GM18909 (cell line): ENCODE measurements at regions not wholly inside any gene's neighbourhood (a gene's known extent, or its start where the extent isn't known, plus 50 kb on each side); places are given as distances from the start of the nearest gene placed in this dataset.

ENCODE experiments used
- ATAC-seq: cut with Tn5 transposase; IDR thresholded peaks from one replicate; pipeline ENCODE4 v1.9.1; 2021; ENCODE audit warnings: mild to moderate bottlenecking; ENCODE audit not compliant: unreplicated experiment, poor library complexity

DNA sequence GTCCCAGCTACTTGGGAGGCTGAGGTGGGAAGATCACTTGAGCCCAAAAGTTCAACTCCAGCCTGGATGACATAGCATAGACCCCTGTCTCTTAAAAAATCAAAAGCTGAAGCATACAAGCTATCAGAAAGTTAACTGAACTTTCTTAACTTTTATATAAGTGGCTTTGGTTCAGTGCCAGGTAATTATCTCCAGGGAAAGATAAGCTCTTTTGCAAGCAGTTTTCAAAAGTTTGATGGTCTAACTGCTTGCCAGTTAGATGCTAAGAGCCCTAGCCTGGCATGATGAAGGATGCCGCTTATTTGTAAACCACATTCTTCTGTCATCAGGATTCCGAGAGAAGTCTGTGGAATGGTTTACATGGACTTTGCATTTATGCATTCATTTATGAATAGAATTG, 409.1 kb downstream of the AEBP2 start:
- ATAC-seq, result no peak

DNA sequence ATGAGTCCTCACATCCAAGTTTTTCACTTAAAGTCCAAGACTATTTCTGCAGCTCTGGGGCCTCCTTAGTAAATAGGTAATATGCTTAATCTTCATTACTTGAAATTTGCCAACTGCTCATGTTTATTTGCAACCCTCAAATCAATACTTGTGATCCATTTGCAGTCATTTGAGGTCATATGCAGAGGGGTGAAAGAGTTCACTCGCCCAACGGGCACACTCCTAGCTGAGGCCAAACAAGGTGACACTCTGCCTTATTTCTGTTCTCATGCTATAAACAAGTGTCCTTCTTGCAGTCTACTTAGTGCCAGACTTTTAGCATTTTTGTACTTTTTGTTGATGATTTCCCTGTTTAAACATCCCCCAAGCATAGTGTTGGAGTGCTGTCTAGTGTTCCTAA, 409.9 kb downstream of the AEBP2 start:
- ATAC-seq, result no peak

GRCh38 chr12:19850346-19851065, 411.2 kb downstream of the AEBP2 start:
- ATAC-seq, result no peak

DNA sequence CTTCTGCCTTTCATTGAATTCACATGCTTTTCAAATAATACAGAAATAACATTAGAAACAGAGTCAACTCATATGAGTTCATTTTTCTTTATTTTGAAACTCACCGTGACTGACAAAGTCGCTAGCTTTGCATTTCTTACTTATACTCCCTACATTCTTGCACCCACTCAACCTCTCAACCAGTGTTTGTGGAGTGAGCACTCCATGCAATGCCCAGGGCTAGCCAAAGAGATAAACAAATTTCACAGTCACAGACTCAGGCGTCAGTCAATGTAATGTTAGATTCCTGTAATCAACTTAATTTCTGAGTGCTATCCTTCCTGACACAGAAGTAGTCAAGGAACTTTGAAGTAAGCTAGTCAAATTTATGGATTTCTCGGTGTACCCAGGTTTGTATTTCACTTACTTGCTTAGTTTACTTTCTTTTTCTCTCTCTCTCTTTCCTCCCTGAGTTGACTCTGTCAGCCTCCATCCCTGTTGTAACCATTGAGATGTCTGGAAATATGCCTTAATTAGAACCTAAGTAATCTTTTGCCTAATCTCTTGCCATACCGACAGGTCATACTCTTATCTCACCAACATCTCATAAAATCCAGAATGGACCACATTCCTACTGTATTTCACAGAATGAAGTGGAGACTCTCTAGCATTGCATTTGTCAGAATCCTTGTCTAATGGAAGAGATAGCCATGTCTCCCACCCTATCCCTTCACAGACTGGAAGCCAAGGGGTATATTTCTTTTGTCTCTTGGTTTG, 413.0 kb downstream of the AEBP2 start:
- ATAC-seq, result no peak

DNA sequence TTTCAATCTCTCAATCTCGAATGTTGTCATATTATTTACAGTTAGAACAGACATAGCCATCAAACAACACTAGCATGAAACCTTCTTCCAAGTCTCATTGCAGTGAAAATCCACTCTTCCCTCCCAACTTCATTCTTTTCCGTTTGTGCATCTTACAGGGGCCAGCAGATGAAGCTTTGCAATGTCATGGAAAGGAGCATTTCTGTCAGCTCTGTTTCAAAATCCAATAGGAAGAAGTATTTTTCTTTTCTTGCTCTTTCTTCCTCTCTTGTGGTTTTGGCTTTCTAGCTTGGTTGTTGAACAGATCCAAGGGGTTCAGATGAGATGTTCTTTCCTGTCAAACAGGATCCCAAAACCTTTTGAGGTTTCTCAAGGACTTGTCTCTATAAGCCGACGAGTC, 416.6 kb downstream of the AEBP2 start:
- no peak for ATAC-seq

DNA sequence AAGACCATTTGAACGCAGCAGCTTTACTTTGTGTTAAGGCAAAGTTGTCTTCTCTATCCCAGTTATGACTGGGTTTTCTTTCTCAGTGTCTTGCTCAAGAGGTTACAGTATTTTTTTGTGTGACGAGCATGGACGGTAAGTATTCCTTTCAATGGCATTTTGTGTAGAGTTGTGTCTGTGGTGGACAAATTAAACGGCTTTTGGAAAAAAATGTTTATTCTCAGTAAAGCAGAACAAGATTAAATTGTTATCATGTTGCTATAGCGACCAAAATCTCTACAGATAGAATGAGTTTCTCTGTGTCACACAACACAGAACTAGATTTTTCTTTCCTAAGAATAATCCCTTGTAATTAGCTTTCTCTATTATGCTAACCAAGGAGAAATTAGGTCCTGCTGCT, 417.1 kb downstream of the AEBP2 start:
- no peak for ATAC-seq

GRCh38 chr12:19857204-19857603, 417.9 kb downstream of the AEBP2 start:
- ATAC-seq, result no peak

GRCh38 chr12:19867151-19867550, 427.9 kb downstream of the AEBP2 start:
- ATAC-seq, result no peak

- no peak for ATAC-seq
Observed at GRCh38 chr12:19867970-19868369, 428.7 kb downstream of the AEBP2 start.

DNA sequence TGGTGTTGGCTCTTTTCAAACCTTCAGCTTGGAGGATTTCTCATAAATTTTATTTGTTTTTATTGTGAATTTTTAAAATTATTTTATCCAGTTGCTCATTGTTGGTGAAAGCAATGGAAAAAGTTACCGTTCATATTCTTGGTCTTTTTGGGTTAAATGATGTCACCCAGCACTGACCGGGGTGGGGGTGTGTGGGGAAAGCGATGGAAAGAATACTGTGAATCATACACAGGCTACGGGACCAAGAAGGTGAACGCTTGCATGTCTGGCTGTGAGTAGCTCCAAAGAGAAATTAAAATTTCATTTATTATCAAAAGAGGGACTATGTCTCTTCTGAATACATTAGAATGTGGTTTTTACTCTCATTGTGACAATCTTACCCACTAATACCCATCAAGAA, 430.1 kb downstream of the AEBP2 start:
- ATAC-seq, result no peak

GRCh38 chr12:19872621-19873540, 433.6 kb downstream of the AEBP2 start:
- no peak for ATAC-seq

- ATAC-seq, result no peak
Observed at GRCh38 chr12:19880076-19880475, 440.8 kb downstream of the AEBP2 start.

DNA sequence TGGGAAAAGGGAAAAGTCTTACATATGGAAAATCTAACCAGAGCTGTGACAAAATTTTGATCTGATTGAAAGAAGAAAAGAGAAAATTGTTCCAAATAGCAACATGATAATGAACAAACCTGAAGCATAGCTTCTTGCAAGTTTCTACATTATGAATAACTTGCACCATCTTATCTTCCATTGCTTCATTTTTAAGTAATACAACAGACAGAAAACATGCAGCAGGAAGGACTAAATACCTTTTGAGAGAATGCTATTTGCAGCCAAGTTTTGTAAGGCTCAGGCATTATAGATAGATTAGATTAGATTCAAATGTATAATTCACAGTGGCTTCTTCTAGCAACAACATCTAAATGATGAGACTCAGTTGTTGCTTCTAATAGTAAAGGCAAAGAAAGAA, 441.4 kb downstream of the AEBP2 start:
- ATAC-seq, result no peak

DNA sequence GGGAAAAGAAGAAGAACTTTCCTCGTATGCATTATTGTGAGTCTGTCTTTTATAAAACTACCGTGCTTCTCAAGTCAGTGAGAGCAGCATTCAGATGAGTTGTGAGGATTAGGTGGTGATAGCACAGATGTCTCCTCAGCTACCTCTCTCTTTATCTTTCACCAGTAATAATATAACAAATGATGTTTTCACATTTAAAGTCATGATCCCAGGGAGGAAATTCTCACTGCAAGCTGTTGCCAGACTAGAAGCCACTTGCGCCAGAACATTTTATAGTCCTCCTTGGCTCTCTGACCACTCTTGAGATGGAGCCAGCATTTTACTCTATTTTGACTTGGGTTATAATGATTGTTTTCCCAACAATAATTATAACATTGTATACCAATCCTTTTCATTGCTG, 443.1 kb downstream of the AEBP2 start:
- no peak for ATAC-seq

- no peak for ATAC-seq
Observed at GRCh38 chr12:19884021-19884492, 444.8 kb downstream of the AEBP2 start.

DNA sequence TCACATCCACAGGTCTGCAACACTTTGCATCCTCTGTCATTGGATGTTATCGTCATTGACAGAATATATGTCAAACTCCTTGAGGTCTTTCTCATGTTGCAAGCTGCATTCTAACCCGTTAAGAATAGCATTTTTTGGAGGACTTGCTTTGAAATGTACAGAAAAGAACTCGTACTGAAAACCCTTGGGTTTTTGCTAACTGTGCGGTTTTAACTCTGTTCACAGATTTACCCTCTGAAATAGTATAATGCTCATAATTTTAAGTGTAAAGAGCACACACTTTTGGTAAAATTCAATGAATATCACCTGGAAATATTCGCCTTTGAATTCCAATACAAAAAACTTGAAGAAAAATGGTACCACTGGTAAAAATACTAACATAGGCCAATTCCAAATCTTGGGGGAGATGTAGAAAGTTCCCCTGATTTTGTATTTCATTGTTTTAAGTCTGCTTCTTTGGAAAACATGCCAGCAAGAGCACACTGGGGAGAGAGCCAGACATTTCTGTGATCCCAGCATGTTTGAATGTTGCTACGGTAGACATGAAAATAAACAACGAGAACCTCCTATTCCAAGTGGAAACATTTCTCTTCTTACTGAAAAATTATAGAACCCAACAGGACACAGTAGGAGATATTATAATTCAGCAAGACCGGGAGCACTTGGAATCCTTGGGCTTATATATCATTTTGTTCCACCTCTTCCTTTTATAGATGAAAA, 446.0 kb downstream of the AEBP2 start:
- no peak for ATAC-seq

DNA sequence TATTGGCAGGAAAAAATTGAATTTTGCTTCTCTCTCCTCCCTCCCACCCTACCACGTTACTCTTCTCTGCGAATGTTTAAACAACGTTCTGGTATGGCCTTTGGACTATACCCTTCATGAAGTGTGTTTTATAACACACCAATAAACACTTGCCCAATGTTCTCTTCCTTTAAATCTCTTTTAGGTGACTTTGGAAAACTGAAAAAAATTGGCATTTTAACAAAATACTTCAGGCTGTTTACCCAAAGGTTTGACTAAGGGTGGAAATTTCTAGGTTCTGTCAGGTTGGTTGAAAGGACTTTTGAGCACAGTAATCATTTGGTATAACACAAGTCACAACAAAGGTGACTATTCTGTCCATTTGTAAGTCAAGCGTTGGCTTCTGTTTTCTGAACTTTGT, 446.8 kb downstream of the AEBP2 start:
- no peak for ATAC-seq

DNA sequence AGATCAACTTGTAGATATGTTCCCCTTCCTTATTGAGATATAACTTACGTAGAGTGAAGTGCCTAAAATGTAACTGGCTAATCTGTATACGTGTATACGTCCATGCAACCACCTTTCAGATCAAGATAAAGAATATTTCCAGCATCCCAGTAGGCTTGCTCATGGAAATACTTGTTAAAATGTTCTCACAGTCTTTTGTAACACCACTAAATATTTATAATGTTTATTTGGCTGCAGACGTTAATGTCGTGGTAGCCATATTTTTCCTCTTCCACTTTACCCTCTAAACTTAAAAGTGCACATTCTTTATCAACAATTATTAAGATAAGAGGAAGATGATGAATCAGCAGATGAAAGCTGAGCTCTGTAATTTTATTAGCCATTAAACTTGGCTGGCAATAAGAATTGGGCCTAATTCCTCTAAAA, 447.4 kb downstream of the AEBP2 start:
- no peak for ATAC-seq

- no peak for ATAC-seq
Observed at GRCh38 chr12:19890024-19890423, 450.7 kb downstream of the AEBP2 start.

- ATAC-seq, result no peak
Observed at GRCh38 chr12:19891936-19892591, 452.8 kb downstream of the AEBP2 start.
